ENCODE measurements at regions not wholly inside any gene's neighbourhood (a gene's known extent, or its start where the extent isn't known, plus 50 kb on each side); places are given as distances from the start of the nearest gene placed in this dataset.
"Not testable (repeated sequence)": the region's sequence is repeated elsewhere in the genome, so short reads cannot be mapped to it uniquely, and the experiment has no call there.

- H3K4me1 Mint-ChIP-seq (ENCODE audit: low read depth), result peaks cover 18% of the 10 kb centered on the region
- TF ChIP-seq CTCF (IDR thresholded peaks at IDR 0.05; ENCODE audit: unreplicated experiment), result no peak
- no peak overlapping the region for H3K4me3 Mint-ChIP-seq (ENCODE audit: low read depth)
Measured at GRCh38 chr5:18455521-18455920, 821.3 kb downstream of the TAF11L14 start.

GRCh38 chr5:18457255-18457654, 823.0 kb downstream of the TAF11L14 start:
- Mint-ChIP-seq H3K36me3 (ENCODE audit: insufficient read depth) (no peaks in the 10 kb centered on the region), H3K27ac (no peak overlapping the region), H3K4me3 (ENCODE audit: low read depth) (no peak overlapping the region), H3K27me3 (no peaks in the 10 kb centered on the region), H3K9me3 (ENCODE audit: low read depth) (peaks cover 6% of the 10 kb centered on the region), H3K4me1 (ENCODE audit: low read depth) (peaks cover 6% of the 10 kb centered on the region)
- no peak for TF ChIP-seq CTCF (IDR thresholded peaks at IDR 0.05; ENCODE audit: unreplicated experiment)
- DNase-seq (ENCODE audit: low spot score, unreplicated experiment), result no peak

More at GRCh38 chr5:18455521-18455920, 821.3 kb downstream of the TAF11L14 start:
- peaks cover 6% of the 10 kb centered on the region for H3K9me3 Mint-ChIP-seq (ENCODE audit: low read depth)
- DNase-seq (ENCODE audit: low spot score, unreplicated experiment), result no peak
- no peaks in the 10 kb centered on the region for H3K36me3 Mint-ChIP-seq (ENCODE audit: insufficient read depth)
- no peak overlapping the region for H3K27ac Mint-ChIP-seq
- H3K27me3 Mint-ChIP-seq, result no peaks in the 10 kb centered on the region

DNA sequence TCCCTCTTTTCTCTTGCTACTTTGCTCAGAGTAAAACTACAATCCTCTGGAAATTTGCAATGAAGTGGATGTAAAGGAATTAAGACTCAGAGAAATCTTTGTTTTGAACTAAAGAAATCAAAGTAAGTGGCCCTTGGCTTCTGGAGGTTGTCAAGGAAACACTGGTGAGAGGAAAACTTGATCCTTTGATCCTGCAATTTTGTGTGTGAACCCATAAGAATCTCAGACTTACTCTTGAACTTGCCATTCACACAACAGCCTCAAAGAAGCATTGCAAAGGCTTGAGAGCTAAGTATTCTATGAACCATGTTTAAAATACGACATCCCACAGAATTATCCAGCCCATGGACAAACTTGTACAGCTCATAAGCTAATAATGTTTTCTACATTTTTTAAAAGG, 827.5 kb downstream of the TAF11L14 start:
- Mint-ChIP-seq H3K4me1 (ENCODE audit: low read depth) (peaks cover 4% of the 10 kb centered on the region), H3K9me3 (ENCODE audit: low read depth) (peaks cover 6% of the 10 kb centered on the region), H3K4me3 (ENCODE audit: low read depth) (no peak overlapping the region), H3K36me3 (ENCODE audit: insufficient read depth) (no peaks in the 10 kb centered on the region), H3K27me3 (no peaks in the 10 kb centered on the region), H3K27ac (no peak overlapping the region)
- TF ChIP-seq CTCF (IDR thresholded peaks at IDR 0.05; ENCODE audit: unreplicated experiment), result no peak
- no peak for DNase-seq (ENCODE audit: low spot score, unreplicated experiment)

DNA sequence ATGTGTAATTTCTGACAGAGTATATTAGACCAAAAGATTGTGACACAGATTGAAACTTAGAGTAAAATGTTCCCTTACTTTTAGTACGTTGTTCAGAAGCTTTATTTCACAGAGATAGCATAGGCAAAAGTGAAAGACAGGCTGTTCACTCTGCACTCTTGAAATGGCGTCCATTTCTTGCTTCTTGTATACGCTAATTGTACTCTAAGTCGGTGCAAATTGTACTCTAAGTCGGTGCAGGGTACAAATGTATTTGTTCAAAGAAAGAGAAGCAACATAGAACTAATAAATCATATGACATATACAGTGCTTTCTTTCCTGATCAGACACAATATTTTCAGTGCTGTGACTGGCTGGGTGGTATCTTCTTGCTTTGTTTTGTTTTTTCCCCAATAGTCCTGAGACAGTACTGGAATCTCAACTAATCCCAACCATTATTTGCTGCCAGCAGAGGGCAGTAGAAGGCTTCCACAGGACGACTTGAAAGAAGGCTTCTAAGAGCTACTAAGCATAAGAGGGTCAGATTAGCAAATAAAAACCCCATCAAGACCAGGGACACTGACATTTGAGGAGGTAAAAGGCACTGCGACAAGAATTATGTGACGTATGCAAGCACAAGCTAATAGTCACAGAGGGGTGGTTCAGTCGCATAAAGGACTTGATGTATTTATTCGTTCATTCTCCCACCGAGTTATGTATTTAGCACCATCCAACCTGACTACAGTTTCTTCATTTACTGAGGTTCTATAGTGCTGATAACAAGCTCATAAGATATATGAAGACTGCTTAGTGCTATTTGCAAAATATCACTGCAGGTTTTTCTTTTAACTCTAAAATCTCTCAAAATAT, 831.8 kb downstream of the TAF11L14 start:
- Mint-ChIP-seq H3K9me3 (ENCODE audit: low read depth) (no peaks in the 10 kb centered on the region), H3K36me3 (ENCODE audit: insufficient read depth) (no peaks in the 10 kb centered on the region), H3K4me3 (ENCODE audit: low read depth) (no peak overlapping the region), H3K27ac (no peak overlapping the region), H3K4me1 (ENCODE audit: low read depth) (peaks cover 7% of the 10 kb centered on the region), H3K27me3 (no peaks in the 10 kb centered on the region)
- peak; percentile 20 for DNase-seq (ENCODE audit: low spot score, unreplicated experiment)
- peak; percentile 65 for TF ChIP-seq CTCF (IDR thresholded peaks at IDR 0.05; ENCODE audit: unreplicated experiment)

GRCh38 chr5:18466731-18467130, 832.5 kb downstream of the TAF11L14 start:
- no peak for TF ChIP-seq CTCF (IDR thresholded peaks at IDR 0.05; ENCODE audit: unreplicated experiment)
- H3K27ac Mint-ChIP-seq, result no peak overlapping the region
- H3K4me1 Mint-ChIP-seq (ENCODE audit: low read depth), result peaks cover 7% of the 10 kb centered on the region
- no peak overlapping the region for H3K4me3 Mint-ChIP-seq (ENCODE audit: low read depth)
- no peaks in the 10 kb centered on the region for H3K36me3 Mint-ChIP-seq (ENCODE audit: insufficient read depth)
- H3K9me3 Mint-ChIP-seq (ENCODE audit: low read depth), result peaks cover 5% of the 10 kb centered on the region
- no peaks in the 10 kb centered on the region for H3K27me3 Mint-ChIP-seq
- DNase-seq (ENCODE audit: low spot score, unreplicated experiment), result no peak

DNA sequence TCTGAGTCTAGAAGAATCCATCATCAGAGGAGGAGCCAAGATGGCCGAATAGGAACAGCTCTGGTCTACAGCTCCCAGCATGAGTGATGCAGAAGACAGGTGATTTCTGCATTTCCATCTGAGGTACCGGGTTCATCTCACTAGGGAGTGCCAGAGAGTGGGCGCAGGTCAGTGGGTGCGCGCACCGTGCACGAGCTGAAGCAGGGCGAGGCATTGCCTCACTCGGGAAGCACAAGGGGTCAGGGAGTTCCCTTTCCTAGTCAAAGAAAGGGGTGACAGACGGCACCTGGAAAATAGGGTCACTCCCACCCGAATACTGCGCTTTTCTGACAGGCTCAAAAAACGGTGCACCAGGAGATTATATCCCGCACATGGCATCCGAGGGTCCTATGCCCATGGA, 837.5 kb downstream of the TAF11L14 start:
- H3K9me3 Mint-ChIP-seq (ENCODE audit: low read depth); DNase-seq (ENCODE audit: low spot score, unreplicated experiment); H3K4me1 Mint-ChIP-seq (ENCODE audit: low read depth); H3K36me3 Mint-ChIP-seq (ENCODE audit: insufficient read depth); H3K4me3 Mint-ChIP-seq (ENCODE audit: low read depth); H3K27me3 Mint-ChIP-seq; H3K27ac Mint-ChIP-seq: not testable (repeated sequence)

Data from progenitor cell of endocrine pancreas (in vitro differentiated cells).